ENCODE measurements at regions not wholly inside any gene's neighbourhood (a gene's known extent, or its start where the extent isn't known, plus 50 kb on each side); places are given as distances from the start of the nearest gene placed in this dataset.

GRCh38 chr12:98045395-98045794 is 470.0 kb upstream of the TMPO start:
- ATAC-seq (ENCODE audit: insufficient number of reproducible peaks, low FRiP score, low read depth) = no peak
- H3K4me3 ChIP-seq = no peak overlapping the region
- H3K27ac ChIP-seq = no peak overlapping the region
- no peaks in the 10 kb centered on the region for H3K4me1 ChIP-seq (ENCODE audit: control insufficient read depth in 1 of 2, low read depth in 2 of 2)
- no peak for DNase-seq (ENCODE audit: low spot score)
- H3K36me3 ChIP-seq = no peaks in the 10 kb centered on the region
- no peak for TF ChIP-seq CTCF (IDR thresholded peaks at IDR 0.05)
- H3K9me3 ChIP-seq = no peaks in the 10 kb centered on the region
- H3K27me3 ChIP-seq (replicated peaks; ENCODE audit: insufficient read depth) = no peaks in the 10 kb centered on the region

- H3K27ac ChIP-seq = no peak overlapping the region
- no peak overlapping the region for H3K4me3 ChIP-seq
- no peaks in the 10 kb centered on the region for H3K4me1 ChIP-seq (ENCODE audit: control insufficient read depth in 1 of 2, low read depth in 2 of 2)
- DNase-seq (ENCODE audit: low spot score) (no peak), ATAC-seq (ENCODE audit: insufficient number of reproducible peaks, low FRiP score, low read depth) (no peak)
- no peaks in the 10 kb centered on the region for H3K27me3 ChIP-seq (replicated peaks; ENCODE audit: insufficient read depth)
- no peak for TF ChIP-seq CTCF (IDR thresholded peaks at IDR 0.05)
- H3K36me3 ChIP-seq = no peaks in the 10 kb centered on the region
- H3K9me3 ChIP-seq = no peaks in the 10 kb centered on the region
Measured at GRCh38 chr12:98048326-98048725, 467.1 kb upstream of the TMPO start.

GRCh38 chr12:98053202-98053601 is 462.2 kb upstream of the TMPO start:
- Histone ChIP-seq H3K36me3 (no peaks in the 10 kb centered on the region), H3K4me3 (no peak overlapping the region), H3K27ac (no peak overlapping the region), H3K9me3 (no peaks in the 10 kb centered on the region), H3K27me3 (replicated peaks; ENCODE audit: insufficient read depth) (no peaks in the 10 kb centered on the region), H3K4me1 (ENCODE audit: control insufficient read depth in 1 of 2, low read depth in 2 of 2) (no peaks in the 10 kb centered on the region)
- TF ChIP-seq CTCF (IDR thresholded peaks at IDR 0.05) = no peak
- ATAC-seq (ENCODE audit: insufficient number of reproducible peaks, low FRiP score, low read depth) = no peak
- DNase-seq (ENCODE audit: low spot score) = no peak

- no peak for ATAC-seq (ENCODE audit: insufficient number of reproducible peaks, low FRiP score, low read depth)
- Histone ChIP-seq H3K4me3 (no peak overlapping the region), H3K36me3 (no peaks in the 10 kb centered on the region), H3K9me3 (no peaks in the 10 kb centered on the region), H3K4me1 (ENCODE audit: control insufficient read depth in 1 of 2, low read depth in 2 of 2) (no peaks in the 10 kb centered on the region), H3K27me3 (replicated peaks; ENCODE audit: insufficient read depth) (no peaks in the 10 kb centered on the region), H3K27ac (no peak overlapping the region)
- no peak for TF ChIP-seq CTCF (IDR thresholded peaks at IDR 0.05)
- DNase-seq (ENCODE audit: low spot score) = no peak
Measured at GRCh38 chr12:98057701-98058100, 457.7 kb upstream of the TMPO start.

- Histone ChIP-seq H3K27me3 (replicated peaks; ENCODE audit: insufficient read depth) (no peaks in the 10 kb centered on the region), H3K4me1 (ENCODE audit: control insufficient read depth in 1 of 2, low read depth in 2 of 2) (no peaks in the 10 kb centered on the region), H3K9me3 (no peaks in the 10 kb centered on the region), H3K4me3 (no peak overlapping the region), H3K36me3 (no peaks in the 10 kb centered on the region), H3K27ac (no peak overlapping the region)
- no peak for ATAC-seq (ENCODE audit: insufficient number of reproducible peaks, low FRiP score, low read depth)
- no peak for DNase-seq (ENCODE audit: low spot score)
- TF ChIP-seq CTCF (IDR thresholded peaks at IDR 0.05) = no peak
Measured at GRCh38 chr12:98058213-98058612, 457.2 kb upstream of the TMPO start.
